NCI-H146 treated with DMSO at 0.1 percent for 48 hours (cell line): ENCODE measurements at regions not wholly inside any gene's neighbourhood (a gene's known extent, or its start where the extent isn't known, plus 50 kb on each side); places are given as distances from the start of the nearest gene placed in this dataset.

Experiments
- DNase-seq: peaks from one replicate; lab custom pipeline; 2025; ENCODE audit not compliant: unreplicated experiment; lab: John Stamatoyannopoulos, UW

DNA sequence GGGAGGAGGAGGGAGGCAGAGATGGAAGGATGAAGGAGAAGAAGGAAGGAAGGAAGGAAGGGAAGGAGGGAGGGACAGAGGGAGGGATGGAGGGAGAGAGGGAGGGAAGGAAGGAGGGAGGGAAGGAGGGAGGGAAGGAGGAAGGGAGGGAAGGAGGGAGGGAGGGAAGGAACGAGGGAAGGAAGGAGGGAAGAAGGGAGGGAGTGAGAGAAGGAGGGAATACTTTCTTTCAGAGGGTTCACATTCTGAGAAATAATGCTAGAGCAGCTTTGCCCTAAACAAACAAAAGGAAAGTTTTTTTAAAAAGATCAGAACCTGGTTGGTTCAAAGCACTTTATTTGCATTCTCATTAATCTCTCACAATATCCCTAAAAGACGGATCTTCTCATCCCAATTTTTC, 96.1 kb upstream of the NXT1 start:
- DNase-seq = no peak

DNA sequence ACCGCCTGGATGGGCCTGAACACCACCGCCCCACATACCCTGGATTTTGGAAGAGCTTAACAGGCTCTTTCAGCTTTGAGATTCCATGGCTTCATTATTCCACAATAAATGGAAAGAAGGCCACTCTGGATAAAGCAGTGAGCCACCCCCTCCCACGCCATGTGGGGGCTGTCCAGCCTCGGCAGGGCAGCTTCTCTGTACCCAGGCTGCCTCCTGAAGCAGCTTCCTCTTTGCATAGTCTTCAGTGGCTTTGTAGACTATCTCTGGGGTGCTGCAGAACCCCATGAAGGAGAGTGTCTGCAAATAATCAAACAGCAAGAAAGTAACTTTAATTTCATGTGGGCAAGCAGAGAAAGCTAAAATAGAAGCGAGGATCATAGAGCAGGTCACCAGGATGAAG, 96.6 kb upstream of the NXT1 start:
- DNase-seq = no peak

DNA sequence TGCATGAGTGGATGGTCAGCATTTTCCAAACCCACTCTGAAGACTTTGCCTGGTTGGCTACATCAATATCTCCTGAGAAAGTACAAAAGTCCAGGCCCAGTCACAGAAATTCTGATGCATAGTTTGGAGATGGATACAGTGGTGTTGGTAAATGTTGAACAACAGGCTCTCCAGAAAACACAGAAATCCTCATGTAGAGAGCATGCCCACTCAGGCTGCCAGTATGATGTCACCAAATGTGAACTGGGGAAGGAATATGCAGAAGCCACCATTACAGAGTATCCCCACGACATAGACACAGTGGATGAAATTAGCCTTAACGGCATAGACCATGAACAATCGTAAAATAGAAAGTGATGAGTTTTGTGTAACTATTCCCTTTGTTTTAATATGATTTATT, 97.1 kb upstream of the NXT1 start:
- DNase-seq = no peak

DNA sequence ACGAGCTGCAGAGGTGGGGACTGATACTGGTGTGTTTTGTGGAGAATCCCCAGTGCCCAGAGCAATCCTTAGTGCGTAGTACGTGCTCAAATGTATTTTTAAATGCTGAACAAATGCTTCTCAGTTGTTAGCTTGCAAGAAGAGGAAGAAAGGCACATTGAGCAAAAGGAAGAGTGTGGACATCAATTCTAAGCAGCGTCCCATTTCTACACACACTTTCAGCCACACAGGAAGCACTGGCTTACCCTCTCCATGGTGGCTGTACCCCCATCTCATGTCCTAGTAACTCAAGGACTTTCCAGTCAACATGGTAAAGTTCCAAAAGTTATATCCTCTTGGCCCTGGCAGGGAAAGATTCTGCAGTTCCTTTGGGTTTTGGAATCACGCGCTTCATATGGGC, 98.8 kb upstream of the NXT1 start:
- DNase-seq = no peak

DNA sequence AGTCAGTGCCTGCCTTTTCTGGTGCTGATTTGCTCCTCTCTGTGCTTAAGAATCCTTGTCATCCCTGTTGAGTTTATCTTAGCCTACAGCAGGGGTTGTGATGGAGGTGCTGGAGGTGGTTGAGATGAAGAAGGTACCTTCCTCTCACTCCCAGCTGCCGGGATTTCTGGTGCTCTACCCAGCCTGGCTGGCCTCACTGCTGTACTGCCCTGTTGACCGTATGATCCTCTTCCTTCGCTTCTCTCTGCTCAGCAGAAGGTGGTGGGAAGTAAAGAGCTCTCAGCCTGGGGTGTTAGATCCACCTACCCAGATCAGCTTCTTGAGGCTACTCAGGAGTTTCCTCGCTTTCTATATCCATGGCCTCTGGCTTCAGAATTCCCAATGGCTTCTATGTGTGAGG, 101.0 kb upstream of the NXT1 start:
- no peak for DNase-seq

DNA sequence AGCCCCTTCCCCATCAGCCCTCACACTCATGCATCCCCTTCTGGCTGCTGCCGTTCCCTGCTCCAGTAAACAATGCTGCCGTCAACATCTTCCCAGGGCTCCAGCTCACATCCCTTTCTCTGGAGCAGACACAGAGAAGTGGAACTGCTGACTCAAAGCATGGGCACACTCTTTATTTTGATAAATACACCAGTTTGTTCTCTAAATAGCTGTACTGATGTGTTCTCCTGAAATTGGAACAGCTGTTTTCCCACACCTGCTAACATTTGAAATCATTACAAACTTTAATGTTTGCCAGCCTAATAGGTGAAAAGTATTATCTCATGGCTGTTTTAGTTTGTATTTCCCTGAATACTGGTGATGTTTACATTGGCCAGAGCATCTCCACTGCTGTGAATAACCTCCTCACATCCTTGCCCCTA, 102.1 kb upstream of the NXT1 start:
- DNase-seq = no peak

DNA sequence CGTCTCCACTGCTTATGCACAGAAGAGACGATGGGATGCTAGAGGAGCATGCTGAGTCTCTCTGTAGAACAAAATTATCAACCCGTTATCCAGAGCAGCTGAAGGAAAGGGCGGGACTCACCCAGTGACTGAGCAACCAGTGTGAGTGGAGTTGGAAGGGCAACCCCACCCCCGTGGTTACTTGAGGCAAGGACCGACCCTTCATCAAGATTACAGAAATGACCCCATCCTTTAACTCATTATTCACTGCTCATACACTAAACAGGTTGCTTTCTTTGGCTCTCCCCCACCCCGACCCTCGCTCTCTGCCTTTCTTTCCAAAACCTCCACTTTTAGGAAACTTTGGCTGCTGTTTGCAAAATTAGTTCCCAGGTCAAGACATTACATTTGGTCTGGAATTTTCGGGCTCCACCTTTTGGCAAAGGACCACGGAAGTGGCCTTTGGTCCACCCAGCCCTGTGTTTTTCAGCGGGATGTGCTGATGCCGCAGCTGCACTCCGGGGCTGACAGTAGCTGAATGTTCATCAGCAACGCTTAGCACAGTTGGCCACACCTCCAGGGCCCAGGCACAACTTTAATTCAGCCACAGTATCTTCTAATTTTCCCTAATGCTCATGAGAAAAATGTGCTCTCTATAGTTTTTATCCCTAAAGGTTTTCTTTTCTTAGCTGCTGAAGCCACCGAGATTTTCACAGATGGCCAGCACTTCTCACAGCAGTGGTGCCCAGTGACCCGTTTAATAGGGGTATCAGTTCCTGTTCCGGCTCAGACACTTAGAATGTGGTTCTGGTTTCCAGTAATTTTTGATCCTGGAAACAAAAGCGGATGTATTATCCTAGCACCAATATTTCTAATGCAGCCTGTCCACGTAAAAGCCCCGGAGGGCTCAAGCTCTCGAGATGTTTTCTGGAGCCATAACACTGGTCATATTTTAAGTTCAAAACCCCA, 103.6 kb upstream of the NXT1 start:
- DNase-seq = no peak

DNA sequence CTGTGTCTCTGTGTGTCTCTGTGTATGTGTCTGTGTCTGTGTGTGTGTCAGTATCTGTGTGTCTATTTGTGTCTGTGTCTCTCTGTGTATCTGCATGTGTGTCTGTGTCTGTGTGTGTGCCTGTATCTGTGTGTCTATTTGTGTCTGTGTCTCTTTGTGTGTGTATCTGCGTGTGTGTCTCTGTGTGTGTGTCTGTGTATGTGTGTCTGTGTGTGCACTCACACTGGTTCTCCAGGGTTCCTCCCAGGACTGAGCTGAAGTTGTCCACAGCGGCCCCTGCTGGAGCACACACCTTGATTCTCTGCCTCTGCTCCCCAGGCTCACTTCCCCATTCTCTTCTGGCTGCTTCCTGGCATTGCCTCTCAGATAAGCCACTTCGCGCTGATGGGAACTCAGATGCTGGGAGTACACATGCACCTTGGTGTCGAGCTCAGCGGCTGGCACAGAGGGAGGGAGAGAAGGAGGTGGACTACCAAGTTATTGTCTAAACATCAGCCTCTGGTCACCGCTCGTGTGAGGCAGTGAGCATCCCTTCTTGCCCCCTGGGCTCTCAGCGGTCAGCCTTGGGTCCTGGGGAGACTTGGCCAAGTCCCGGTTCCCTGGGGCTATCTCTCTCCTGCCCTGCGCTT, 104.9 kb upstream of the NXT1 start:
- DNase-seq = peak; percentile 11

DNA sequence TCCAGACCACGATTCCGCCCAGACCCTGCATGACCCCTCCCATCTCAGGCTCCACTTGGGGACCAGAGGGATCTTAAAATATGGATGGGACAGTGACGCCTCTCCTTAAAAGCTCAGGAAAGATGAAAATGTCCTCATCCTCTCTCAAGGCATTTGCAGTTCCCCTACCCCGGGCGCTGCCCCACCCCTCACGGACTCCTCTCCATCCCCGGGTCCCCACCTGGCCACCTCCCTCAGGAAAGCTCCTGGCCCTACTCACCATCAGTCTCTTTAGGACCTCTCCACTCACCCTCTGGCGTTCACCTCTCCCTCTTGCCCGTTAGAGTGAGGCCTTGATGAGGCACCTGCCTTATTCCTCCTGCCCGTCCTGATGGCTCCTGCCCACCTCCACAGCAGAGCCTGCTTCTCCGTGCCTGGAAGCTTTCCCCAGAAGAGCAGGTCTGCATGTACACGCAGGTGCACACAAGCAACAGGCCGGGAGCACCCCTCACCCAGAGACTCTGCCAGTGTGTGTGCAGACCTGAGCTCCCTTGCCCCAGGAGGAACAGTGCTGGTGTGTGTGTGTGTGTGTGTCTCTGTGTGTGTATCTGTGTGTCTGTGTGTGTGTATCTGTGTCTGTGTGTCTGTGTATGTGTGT, 105.6 kb upstream of the NXT1 start:
- DNase-seq = no peak

DNA sequence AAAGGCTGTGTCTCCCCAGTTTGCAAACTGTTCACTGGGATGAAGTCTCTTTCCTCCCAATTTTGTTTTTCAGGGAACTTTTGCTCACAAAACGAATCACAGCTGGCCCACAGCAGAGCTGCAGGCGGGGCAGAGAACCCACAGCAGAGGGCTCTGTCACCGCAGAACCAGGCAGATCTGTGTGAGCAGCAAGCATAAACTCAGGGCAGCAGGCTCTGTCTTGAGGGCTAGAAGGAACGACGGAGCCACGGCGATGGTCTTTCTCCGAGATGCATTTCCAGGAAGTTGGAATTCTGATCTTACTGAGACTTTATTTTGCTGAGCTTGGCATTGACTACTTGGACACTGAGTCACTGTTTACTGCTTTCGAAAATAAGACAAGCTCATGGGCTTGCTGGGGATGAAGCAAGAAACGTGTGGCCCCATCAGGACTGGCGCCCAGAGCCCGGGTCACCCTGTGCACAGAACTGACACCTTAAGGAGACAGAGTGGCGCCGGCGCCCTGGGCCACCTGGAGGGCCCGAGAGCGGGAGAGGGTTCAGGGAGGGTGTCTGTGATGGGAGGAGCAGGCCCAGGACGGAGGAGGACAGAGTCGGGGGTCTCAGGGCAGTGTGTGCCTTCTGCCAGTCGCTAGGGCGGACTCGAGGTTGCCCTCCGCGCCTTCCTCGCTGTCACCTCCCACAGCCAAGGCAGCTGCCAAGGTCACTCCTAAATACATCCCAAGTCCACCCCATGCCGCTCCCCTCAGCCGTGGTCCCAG, 106.3 kb upstream of the NXT1 start:
- no peak for DNase-seq

DNA sequence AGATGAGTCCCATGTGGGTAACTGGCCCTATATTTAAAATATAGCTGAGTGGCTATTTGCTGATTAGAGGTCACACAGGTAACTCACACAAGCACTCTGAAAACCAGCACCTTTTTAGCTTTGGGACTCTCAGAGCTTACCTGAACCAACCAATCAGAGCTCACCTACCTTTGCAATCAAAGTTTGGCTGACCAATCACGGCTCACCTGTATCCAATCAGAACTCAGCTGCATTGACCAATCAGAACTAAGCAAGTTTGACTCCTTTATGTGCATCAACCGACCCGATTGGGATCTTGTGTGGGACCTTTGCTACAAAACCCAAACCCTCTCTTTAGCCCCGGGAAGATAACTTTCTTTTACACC, 106.8 kb upstream of the NXT1 start:
- no peak for DNase-seq

DNA sequence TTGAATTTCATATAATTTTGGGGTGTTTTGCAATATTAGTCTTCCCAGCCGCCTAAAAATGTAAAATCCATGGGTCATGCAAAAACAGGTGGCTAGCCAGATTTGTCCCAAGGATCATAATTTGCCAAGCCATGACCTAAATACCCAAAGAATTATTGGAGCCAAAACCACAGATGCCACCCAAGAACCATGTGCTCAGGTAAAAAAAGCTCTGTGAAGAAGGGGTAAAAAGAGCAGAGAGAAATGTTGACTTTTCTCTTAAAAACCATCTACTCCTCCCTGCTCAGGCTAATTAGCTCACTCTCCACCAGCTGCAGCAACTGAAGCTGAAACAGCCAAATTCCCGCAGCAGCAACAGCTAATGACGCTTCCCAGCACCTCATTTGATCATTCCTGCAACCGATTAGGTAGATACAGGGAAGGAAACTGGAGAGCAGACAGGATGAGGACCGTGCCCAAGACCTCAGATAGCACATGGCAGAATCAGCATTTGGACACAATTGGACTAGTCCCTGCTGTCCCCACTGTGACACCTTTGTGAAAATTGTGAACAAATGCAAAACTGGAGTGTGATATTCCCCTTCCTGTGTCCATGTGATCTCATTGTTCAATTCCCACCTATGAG, 107.9 kb upstream of the NXT1 start:
- DNase-seq = no peak

DNA sequence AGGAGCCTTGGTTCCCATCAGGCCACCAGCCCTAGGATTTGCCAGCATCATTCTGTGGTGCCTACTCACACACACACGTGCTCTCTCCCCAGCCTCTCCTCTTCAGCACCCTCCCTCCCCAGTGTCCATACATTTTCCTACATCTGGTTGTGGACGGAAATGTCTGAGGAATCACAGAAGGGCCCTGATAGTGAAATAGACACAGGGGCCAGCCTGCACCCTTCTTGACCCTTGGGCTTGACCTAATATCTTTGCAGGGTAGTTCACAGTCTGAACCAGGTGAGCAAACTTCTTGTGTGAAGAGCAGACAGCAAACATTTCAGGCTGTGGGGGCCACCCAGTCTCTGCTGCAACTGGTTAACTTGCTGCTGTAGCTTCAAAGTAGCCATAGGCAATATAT, 108.5 kb upstream of the NXT1 start:
- no peak for DNase-seq

DNA sequence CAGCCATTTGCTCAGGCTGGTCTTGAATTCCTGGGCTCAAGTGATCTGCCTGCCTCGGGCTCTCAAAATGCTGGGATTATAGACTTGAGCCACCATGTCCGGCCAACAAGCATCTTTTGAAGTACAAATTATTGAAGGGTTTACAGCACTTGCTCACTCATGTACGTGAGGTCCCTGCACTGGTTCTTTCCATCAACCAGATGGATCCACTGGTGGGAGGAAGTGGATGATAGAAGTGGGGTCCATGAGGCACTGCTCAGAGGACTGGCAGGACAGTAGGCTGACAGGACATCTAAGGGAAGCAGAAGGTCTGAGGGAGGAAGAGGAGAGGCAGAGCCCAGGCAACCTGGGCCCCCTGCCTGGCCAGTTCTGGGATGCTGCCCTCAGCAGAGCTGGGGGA, 109.2 kb upstream of the NXT1 start:
- no peak for DNase-seq

DNA sequence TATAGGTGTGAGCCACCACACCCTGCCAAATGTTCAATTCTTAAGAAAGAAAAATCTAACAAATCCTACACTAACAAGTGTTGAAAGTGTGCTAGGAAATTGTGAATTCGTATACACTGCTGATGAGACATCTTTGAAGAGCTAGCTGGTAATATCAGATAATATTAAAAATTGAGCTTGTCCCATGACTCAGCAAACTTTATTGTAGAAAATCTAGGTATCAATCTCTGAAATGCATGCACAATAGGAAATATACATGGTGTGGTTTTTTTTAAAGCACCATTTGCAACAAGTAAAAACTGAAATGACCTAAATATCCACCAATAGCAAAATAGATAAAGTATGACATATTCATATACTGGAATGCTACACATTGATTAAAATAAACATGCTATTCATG, 110.1 kb upstream of the NXT1 start:
- no peak for DNase-seq

DNA sequence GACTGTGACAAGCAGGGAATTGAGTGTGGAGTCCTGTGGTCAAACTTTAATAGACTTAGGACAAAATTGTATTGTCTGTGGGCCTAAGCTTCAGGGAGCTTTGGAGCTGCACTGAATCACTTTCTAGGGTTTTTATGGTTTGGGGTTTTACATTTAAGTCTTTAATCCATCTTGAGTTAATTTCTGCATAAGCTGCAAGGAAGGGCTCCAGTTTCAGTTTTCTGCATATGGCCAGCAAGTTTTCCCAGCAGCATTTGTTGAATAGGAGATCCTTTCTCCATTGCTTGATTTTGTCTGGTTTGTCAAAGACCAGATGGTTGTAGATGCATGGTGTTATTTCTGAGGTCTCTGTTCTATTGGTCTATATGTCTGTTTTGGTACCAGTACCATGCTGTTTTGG, 113.4 kb upstream of the NXT1 start:
- DNase-seq = no peak

DNA sequence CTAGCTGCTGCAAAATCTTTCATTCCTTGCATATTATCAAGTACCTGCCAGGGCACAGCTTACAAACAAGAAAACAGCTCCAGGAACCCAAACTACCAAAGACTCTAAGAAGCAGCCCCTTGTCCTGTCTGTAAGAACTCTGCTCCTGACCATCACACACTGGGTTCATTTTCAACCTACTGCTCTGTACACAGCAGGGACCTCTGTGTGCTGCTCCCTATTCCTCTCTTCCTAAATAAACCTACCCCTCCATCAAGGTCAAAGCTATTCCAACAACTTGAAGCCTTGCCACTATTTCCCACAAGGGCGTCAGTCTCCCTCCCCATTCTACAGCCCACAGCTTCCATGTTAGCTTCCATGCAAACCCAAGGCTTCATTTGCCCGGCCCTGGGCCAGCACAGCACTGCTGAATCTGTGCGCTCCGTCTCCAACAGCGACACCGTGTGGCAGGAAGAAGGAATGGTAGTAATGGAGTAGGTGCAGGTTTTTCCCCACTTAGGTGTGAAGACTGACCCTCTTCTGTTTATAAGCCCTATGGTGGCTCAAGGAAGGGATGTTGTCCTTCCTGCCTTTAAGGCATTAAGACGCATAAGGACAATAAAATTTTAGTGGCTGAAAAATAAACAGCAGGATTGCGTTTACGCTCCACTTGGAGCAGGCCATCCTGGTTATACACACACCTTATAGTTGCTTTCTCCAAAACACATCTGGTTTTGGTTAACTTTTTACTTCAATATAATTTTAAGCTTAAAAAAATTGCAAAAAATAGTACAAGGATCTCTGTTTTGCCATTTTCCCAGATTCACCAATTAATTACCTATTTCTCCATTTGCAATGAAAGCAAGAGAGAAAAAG, 115.2 kb upstream of the NXT1 start:
- DNase-seq = no peak

DNA sequence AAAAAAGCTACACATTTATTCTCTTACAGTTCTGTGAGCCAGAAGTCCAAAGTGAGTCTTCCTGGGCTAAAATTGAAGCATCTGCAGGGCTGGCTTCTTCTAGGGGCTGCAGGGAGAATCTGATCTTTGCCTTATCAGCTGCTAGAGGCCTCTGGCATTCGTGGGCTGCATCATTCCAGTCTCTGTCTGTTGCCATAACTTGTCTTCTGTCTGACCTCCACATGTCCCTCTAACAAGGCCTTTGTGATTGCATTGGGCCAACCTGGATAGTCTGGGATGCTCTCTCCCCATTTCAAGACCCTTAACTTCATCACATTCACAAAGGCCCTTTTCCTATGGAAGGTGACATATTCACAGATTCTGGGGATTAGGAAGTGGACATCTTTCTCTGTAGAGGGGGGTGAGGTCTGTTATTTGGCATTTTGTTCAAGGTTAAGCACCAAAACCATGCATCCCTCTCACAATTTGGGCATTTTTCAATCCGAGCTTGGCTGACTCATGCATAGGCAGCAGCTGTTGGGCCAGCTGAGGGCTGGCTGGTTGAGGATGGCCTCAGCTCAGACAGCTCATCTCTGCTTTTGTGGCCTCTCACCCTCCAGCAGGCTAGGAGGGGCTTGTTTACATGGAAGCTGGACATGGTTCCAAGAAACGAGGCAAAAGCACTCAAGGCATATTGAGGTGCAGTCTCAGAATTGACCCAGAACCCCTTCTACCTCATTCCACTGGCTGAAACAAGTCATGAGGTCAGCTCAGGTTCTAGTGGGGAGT, 116.1 kb upstream of the NXT1 start:
- no peak for DNase-seq

DNA sequence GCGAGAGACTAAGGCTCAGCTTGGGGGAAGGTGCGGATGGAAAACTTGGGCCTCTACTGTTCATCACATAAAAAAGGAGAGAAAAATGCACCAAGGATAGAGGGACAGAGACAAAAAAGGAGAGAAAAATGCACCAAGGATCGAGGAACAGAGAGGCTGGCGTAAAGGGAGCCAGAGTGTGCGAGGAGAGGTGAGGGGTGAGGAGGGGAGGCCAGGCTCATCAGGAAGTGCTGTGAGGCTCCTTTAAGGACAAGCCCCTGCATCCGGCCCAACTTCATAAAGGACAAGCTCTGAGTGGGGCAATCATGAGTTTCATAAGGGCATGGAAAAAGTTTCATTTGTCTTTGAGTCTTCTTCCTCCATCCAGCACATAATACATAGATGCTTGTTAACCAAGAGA, 117.2 kb upstream of the NXT1 start:
- DNase-seq = no peak
